GM19043 (cell line): ENCODE measurements at regions not wholly inside any gene's neighbourhood (a gene's known extent, or its start where the extent isn't known, plus 50 kb on each side); places are given as distances from the start of the nearest gene placed in this dataset.

Experiments used
- ATAC-seq: cut with Tn5 transposase; IDR thresholded peaks from one replicate; pipeline ENCODE4 v1.9.1; 2021; ENCODE audit warnings: low read depth; ENCODE audit not compliant: unreplicated experiment

DNA sequence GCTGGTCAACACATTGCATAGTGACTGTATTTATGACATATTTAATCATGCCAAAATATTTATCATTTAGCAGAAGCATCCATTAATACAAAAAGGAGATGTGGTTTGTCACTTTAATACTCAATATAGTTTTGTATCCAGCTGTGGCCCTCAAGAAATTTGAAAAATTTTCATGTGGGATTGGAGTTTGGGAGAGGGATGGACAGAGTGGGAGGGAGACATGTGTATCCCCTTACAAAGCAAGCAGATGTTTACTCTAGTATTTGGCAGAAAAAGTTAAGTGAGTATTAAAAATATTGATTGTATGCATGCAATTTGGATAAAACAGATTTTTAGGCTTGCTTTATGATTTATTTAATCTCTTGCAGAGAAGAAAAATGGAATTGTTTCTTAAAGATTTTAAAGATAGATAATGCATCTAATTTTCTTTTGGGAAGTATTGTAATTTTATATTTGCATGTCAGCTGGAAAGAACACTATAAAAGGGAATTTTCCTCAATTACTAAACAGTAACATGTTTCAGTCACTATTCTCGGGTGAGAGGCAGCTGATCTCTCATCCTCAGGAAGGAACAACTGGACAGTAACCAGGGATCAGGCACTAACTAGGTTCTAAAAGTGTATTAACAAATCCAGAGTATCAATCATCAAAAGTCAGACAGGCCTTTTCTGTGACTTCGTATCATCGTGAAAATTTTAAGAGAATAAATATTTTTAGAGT, 1184.7 kb upstream of the NXPH2 start:
- no peak for ATAC-seq

DNA sequence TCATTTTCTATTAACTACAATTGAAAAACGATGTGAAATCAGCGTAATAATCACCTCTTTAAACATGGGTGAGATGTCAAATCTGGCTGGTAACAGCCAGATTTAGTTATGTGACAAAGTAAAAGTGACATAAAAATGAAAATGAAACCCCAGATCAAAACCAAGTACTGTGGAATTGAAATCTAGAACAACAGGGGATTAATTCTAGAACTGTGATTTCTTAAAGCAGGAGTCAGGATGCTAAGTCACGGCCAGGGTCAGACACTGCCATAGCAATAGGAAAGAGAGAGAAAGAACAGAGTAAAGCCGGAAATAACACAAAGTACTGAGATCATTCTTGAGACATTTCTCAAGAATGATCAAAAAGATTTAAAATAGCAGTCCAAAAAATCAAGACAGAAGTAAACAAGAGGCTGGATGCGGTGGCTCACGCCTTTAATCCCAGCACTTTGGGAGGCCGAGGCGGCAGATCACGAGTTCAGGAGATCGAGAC, 1183.7 kb upstream of the NXPH2 start:
- ATAC-seq = no peak

GRCh38 chr2:139949242-139949972, 1169.2 kb upstream of the NXPH2 start:
- ATAC-seq = no peak

- ATAC-seq = no peak
Measured at GRCh38 chr2:139946690-139947089, 1166.5 kb upstream of the NXPH2 start.

- ATAC-seq = no peak
Measured at GRCh38 chr2:139940686-139941085, 1160.5 kb upstream of the NXPH2 start.

DNA sequence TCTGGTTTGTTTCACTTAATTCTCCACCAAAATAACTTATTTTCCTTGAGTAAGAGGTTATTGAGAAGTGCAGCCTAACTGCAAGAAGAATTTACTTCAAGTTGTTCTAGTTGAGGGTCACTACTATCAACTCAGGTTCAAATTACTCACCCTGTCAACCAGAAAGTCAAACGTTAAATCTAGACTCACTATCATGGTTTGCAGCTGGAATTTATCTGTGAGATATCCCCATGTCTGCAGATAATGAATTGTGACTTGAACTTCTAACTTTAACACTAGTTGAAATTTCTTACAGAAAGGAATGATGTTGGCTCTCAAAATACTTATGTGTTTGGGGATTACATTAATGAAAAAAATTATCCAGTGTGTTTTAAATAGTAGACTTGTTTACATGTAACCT, 1145.7 kb upstream of the NXPH2 start:
- ATAC-seq = no peak

GRCh38 chr2:139924070-139924469, 1143.9 kb upstream of the NXPH2 start:
- ATAC-seq = no peak

DNA sequence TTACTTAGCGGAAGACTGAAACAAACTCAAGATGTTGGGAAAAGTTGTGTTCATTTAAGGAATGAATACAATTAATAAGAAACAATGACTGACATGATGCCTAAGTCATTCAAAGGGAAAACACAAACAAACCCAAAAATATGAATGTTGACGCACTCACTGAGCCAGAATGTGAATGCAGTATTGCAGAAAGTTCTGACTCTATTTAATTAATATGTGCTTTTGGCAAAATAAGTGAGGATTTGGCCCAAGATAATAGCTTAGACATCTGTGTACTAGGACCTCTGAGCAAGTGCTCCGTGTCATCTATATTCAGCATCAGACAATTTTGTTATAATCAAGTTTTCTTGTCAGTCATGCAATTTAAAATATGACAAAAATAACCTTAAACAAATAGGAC, 1138.8 kb upstream of the NXPH2 start:
- no peak for ATAC-seq

GRCh38 chr2:139917690-139918384, 1137.6 kb upstream of the NXPH2 start:
- ATAC-seq = no peak

DNA sequence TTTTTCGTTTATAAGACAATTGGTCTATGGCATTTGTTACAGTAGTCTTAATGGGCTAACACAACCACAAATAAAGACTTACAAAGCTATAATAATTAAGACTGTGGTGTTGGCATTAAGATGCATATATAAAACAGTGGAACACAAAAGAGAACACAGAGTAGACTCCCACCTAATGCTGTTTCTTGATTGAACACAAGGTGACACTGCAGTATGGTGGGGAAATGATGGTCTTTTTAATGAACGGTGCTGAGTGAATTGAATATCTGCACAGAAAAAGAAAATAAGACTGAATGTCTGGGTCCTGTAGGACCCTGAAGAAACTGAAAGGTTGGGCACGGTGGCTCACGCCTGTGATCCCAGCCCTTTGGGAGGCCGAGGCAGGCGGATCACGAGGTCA, 1136.6 kb upstream of the NXPH2 start:
- no peak for ATAC-seq

DNA sequence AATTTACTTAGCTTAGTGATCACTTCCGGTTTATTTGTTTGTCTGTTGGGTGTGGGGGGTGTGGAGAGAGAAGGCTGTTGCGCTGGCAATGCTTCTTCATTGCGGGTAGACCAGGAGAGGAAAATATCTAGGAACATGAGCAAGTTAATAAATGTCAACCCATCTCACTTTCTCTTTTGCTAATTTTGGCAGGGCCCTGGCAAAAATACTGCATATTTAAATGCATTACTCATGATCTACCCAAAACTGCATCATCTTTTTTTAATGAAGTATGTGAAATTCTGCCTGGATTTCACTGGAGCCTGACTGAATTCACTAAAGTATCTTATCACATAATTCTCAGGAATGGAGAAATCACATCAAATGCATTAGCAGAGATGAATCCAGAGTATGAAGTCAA, 1131.0 kb upstream of the NXPH2 start:
- ATAC-seq = no peak

- ATAC-seq = no peak
Measured at GRCh38 chr2:139909136-139909535, 1128.9 kb upstream of the NXPH2 start.

DNA sequence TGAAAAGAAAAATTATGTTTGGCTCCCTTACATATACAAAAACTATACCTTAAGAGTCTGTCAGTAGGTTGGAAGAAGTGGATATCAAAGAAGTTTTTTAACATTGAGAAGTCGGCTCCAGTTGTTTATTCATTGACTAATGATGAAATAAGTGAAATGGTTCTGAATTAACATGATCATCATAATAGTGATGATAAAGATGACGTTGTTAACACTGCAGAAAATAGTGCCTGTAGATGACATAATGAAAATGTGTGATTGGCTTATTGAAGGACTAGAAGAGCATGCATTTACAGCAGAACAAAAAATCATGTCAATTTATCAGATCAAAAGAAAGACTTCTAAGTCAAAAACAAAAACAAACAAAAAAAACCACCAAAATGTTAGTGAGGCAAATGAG, 1125.4 kb upstream of the NXPH2 start:
- no peak for ATAC-seq

GRCh38 chr2:139891636-139892035, 1111.4 kb upstream of the NXPH2 start:
- ATAC-seq = no peak

GRCh38 chr2:139885921-139886498, 1105.8 kb upstream of the NXPH2 start:
- no peak for ATAC-seq

DNA sequence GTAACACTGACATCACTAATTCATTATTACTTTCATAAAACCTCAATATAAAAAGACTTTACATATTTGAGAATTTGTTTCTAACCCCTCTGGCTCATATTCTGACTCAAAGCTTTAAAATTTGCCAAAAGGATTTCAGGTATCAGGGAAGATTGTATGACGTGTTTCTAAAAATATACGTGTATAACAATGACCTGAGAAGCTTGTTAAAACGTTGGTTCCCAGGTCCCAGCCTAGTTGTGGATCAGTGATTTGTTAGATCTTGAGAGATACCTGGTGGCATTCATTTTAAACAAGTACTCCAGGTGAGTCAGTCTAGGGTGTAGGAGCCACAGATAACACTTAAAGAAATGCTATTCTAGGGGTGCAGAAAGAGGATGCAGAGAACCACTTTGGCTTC, 1096.8 kb upstream of the NXPH2 start:
- ATAC-seq = no peak

- ATAC-seq = no peak
Measured at GRCh38 chr2:139876321-139876720, 1096.1 kb upstream of the NXPH2 start.

- no peak for ATAC-seq
Measured at GRCh38 chr2:139872503-139872902, 1092.3 kb upstream of the NXPH2 start.

DNA sequence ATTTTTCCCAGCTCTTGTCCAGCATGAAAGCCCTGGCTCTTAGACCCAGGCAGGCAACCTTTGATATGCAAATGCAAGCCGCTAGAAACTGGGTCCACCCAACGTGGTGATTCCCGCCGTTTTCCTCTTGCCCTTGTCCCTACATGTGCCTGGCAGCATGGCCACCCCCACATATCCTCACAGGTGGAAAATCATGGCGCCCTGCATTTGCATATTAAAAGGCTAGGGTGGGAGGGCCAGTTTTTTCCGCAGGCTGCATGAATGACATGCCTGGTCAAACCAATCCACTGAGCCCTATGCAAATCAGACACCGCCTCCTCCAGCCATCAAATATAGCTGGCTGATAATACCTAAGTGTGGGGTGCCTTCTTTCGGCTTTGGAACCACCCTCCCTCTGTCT, 1091.8 kb upstream of the NXPH2 start:
- ATAC-seq = no peak

DNA sequence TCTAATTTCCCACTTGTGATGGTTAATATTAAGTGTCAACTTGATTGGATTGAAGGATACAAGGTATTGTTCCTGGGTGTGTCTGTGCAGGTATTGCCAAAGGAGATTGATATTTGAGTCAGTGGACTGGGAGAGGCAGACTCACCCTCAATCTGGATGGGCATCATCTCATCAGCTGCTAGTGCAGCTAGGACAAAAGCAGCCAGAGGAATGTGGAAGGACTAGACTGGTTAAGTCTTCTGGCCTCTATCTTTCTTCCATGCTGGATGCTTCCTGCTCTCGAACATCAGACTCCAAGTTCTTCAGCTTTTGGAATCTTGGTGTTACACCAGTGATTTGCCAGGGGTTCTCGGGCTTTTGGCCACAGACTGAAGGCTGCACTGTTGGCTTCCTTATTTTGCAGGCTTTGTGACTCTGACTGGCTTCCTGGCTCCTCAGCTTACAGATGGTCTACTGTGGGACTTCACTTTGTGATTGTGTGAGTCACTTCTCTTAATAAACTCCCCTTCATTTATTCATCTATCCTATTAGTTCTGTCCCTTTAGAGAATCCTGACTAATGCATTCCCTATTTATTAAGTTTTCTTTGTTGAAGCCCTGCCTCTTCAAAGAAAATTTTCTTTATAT, 1087.5 kb upstream of the NXPH2 start:
- ATAC-seq = no peak

- ATAC-seq = no peak
Measured at GRCh38 chr2:139864821-139865302, 1084.7 kb upstream of the NXPH2 start.
